K562 (cell line): ENCODE measurements at regions not wholly inside any gene's neighbourhood (a gene's known extent, or its start where the extent isn't known, plus 50 kb on each side); places are given as distances from the start of the nearest gene placed in this dataset.

ENCODE experiments used
- E2F3 ChIP-seq: fragments of 250-450 bp; sonication (Bioruptor Pico); IDR thresholded peaks from 2 replicates; pipeline ENCODE4 v1.4.0; 2020; ENCODE audit warnings: mild to moderate bottlenecking
- IFI16 ChIP-seq: fragments of 250-450 bp; sonication (Bioruptor Pico); IDR thresholded peaks from 2 replicates; pipeline ENCODE4 v2.1.2; 2022; ENCODE audit warnings: mild to moderate bottlenecking, inconsistent platforms
- MTA2 ChIP-seq: fragments of 450-650 bp; IDR thresholded peaks from 2 replicates; pipeline ENCODE4 v1.6.1; 2016; ENCODE audit warnings: low read depth
- RHOXF2B ChIP-seq: fragments of 250-450 bp; sonication (Bioruptor Pico); conservative IDR thresholded peaks from 2 replicates; pipeline ENCODE4 v1.5.1; 2021
- ZNF586 ChIP-seq: fragments of 450-650 bp; formaldehyde crosslinking; conservative IDR thresholded peaks from 2 replicates; pipeline ENCODE4 v1.4.0; 2020; ENCODE audit warnings: mild to moderate bottlenecking, moderate library complexity
- ZNF717 ChIP-seq: fragments of 250-450 bp; sonication (Bioruptor Pico); IDR thresholded peaks from 2 replicates; pipeline ENCODE4 v1.5.0; 2021
- TF ChIP-seq, protein P1 (sequence below): sonication (generic); formaldehyde crosslinking; IDR thresholded peaks from 2 replicates; pipeline ENCODE4 v1.8.1; 2023; ENCODE audit warnings: missing genetic modification reagents, mild to moderate bottlenecking, borderline replicate concordance
- TF ChIP-seq, protein P2 (sequence below): sonication (generic); formaldehyde crosslinking; IDR thresholded peaks from 2 replicates; pipeline ENCODE4 v1.8.1; 2022; ENCODE audit warnings: missing genetic modification reagents
- TF ChIP-seq, protein P3 (sequence below): fragments of 200-400 bp; formaldehyde crosslinking; IDR thresholded peaks from 2 replicates; pipeline ENCODE4 v1.6.1; 2017; ENCODE audit warnings: mild to moderate bottlenecking, low read depth, low read length, moderate library complexity
- TF ChIP-seq, protein P4 (sequence below): IDR thresholded peaks from 2 replicates; pipeline ENCODE4 v1.6.1; 2016; ENCODE audit warnings: missing genetic modification characterization, missing compliant biosample characterization
- TF ChIP-seq, protein P5 (sequence below): fragments of 450-650 bp; IDR thresholded peaks from 2 replicates; pipeline ENCODE4 v1.6.1; 2016; ENCODE audit warnings: missing biosample characterization, missing genetic modification characterization

DNA sequence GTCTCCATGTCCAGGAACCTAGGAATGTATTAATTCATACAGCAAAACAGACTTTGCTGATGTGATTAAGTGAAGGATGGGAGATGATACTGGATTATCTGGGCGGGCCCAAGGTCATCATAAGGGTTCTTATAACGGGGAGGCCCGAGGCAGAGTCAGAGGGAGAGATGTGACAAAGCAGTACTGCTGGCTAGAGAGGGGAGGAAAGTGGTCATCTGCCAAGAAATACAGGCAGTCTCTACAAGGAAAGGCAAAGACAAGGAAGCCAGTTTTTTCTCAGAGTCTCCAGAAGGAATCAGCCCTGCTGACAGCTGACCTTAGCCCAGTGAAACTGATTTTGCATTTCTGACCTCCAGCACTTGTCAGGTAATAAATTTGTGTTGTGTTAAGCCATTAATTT, 66.2 kb upstream of the CORO2B start (continued):
- TF ChIP-seq, protein P1, sequence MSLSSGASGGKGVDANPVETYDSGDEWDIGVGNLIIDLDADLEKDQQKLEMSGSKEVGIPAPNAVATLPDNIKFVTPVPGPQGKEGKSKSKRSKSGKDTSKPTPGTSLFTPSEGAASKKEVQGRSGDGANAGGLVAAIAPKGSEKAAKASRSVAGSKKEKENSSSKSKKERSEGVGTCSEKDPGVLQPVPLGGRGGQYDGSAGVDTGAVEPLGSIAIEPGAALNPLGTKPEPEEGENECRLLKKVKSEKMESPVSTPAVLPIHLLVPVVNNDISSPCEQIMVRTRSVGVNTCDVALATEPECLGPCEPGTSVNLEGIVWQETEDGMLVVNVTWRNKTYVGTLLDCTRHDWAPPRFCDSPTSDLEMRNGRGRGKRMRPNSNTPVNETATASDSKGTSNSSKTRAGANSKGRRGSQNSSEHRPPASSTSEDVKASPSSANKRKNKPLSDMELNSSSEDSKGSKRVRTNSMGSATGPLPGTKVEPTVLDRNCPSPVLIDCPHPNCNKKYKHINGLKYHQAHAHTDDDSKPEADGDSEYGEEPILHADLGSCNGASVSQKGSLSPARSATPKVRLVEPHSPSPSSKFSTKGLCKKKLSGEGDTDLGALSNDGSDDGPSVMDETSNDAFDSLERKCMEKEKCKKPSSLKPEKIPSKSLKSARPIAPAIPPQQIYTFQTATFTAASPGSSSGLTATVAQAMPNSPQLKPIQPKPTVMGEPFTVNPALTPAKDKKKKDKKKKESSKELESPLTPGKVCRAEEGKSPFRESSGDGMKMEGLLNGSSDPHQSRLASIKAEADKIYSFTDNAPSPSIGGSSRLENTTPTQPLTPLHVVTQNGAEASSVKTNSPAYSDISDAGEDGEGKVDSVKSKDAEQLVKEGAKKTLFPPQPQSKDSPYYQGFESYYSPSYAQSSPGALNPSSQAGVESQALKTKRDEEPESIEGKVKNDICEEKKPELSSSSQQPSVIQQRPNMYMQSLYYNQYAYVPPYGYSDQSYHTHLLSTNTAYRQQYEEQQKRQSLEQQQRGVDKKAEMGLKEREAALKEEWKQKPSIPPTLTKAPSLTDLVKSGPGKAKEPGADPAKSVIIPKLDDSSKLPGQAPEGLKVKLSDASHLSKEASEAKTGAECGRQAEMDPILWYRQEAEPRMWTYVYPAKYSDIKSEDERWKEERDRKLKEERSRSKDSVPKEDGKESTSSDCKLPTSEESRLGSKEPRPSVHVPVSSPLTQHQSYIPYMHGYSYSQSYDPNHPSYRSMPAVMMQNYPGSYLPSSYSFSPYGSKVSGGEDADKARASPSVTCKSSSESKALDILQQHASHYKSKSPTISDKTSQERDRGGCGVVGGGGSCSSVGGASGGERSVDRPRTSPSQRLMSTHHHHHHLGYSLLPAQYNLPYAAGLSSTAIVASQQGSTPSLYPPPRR = no peak
- TF ChIP-seq, protein P2, sequence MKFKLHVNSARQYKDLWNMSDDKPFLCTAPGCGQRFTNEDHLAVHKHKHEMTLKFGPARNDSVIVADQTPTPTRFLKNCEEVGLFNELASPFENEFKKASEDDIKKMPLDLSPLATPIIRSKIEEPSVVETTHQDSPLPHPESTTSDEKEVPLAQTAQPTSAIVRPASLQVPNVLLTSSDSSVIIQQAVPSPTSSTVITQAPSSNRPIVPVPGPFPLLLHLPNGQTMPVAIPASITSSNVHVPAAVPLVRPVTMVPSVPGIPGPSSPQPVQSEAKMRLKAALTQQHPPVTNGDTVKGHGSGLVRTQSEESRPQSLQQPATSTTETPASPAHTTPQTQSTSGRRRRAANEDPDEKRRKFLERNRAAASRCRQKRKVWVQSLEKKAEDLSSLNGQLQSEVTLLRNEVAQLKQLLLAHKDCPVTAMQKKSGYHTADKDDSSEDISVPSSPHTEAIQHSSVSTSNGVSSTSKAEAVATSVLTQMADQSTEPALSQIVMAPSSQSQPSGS (CRISPR knock-in tag) = no peak
- TF ChIP-seq MTA2 (no peak), E2F3 (no peak), ZNF586 (CRISPR knock-in tag) (no peak), IFI16 (no peak), RHOXF2B (CRISPR knock-in tag) (no peak), ZNF717 (CRISPR knock-in tag) (no peak)
- TF ChIP-seq, protein P3, sequence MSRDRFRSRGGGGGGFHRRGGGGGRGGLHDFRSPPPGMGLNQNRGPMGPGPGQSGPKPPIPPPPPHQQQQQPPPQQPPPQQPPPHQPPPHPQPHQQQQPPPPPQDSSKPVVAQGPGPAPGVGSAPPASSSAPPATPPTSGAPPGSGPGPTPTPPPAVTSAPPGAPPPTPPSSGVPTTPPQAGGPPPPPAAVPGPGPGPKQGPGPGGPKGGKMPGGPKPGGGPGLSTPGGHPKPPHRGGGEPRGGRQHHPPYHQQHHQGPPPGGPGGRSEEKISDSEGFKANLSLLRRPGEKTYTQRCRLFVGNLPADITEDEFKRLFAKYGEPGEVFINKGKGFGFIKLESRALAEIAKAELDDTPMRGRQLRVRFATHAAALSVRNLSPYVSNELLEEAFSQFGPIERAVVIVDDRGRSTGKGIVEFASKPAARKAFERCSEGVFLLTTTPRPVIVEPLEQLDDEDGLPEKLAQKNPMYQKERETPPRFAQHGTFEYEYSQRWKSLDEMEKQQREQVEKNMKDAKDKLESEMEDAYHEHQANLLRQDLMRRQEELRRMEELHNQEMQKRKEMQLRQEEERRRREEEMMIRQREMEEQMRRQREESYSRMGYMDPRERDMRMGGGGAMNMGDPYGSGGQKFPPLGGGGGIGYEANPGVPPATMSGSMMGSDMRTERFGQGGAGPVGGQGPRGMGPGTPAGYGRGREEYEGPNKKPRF = no peak
- TF ChIP-seq, protein P4, sequence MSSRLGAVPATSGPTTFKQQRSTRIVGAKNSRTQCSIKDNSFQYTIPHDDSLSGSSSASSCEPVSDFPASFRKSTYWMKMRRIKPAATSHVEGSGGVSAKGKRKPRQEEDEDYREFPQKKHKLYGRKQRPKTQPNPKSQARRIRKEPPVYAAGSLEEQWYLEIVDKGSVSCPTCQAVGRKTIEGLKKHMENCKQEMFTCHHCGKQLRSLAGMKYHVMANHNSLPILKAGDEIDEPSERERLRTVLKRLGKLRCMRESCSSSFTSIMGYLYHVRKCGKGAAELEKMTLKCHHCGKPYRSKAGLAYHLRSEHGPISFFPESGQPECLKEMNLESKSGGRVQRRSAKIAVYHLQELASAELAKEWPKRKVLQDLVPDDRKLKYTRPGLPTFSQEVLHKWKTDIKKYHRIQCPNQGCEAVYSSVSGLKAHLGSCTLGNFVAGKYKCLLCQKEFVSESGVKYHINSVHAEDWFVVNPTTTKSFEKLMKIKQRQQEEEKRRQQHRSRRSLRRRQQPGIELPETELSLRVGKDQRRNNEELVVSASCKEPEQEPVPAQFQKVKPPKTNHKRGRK = no peak
- TF ChIP-seq, protein P5, sequence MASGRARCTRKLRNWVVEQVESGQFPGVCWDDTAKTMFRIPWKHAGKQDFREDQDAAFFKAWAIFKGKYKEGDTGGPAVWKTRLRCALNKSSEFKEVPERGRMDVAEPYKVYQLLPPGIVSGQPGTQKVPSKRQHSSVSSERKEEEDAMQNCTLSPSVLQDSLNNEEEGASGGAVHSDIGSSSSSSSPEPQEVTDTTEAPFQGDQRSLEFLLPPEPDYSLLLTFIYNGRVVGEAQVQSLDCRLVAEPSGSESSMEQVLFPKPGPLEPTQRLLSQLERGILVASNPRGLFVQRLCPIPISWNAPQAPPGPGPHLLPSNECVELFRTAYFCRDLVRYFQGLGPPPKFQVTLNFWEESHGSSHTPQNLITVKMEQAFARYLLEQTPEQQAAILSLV (tag) = no peak
